Thoracic aorta (tissue), 2 donors: ENCODE measurements at regions not wholly inside any gene's neighbourhood (a gene's known extent, or its start where the extent isn't known, plus 50 kb on each side); places are given as distances from the start of the nearest gene placed in this dataset.

Experiments used
- ATAC-seq: fragments of 150-250 bp; one replicate; pipeline ENCODE4 v1.8.0; 2017; ENCODE audit warnings: low read depth; ENCODE audit not compliant: insufficient number of reproducible peaks, low FRiP score
- DNase-seq: peaks from one replicate; pipeline ENCODE4 v3.0.0-alpha.2; 2020; ENCODE audit warnings: low spot score
- H3K27ac ChIP-seq, 2 donors: fragments of 200-600 bp; sonication (generic); 1 replicate in 1 of 2; 2 replicates in 1 of 2; pipeline ENCODE4 v1.5.1; 2016; ENCODE audit warnings: mild to moderate bottlenecking in 2 of 2, moderate library complexity in 2 of 2
- H3K27me3 ChIP-seq: fragments of 200-600 bp; sonication (generic); replicated peaks from 2 replicates; pipeline ENCODE4 v1.6.0; 2016; ENCODE audit warnings: mild to moderate bottlenecking; ENCODE audit not compliant: insufficient read depth
- H3K36me3 ChIP-seq: fragments of 200-600 bp; sonication (generic); one replicate; pipeline ENCODE4 v1.5.1; 2016
- H3K4me1 ChIP-seq, 2 donors: fragments of 200-600 bp; sonication (generic); 1 replicate in 1 of 2; 2 replicates in 1 of 2; pipeline versions ENCODE4 v1.5.1 to v1.6.0; 2016; ENCODE audit warnings: low read depth in 2 of 2, mild to moderate bottlenecking in 1 of 2; ENCODE audit not compliant: control insufficient read depth in 1 of 2
- H3K4me3 ChIP-seq: fragments of 200-600 bp; sonication (generic); 2 replicates; pipeline ENCODE4 v1.5.1; 2016; ENCODE audit warnings: mild to moderate bottlenecking
- H3K9me3 ChIP-seq: fragments of 200-600 bp; sonication (generic); 2 replicates; pipeline ENCODE4 v1.5.1; 2016
- CTCF ChIP-seq: fragments of 200-600 bp; sonication (generic); IDR thresholded peaks from one replicate; pipeline ENCODE4 v1.5.1; 2019; ENCODE audit warnings: antibody characterized with exemption

- H3K36me3 ChIP-seq, result no peaks in the 10 kb centered on the region
- no peaks in the 10 kb centered on the region for H3K9me3 ChIP-seq
- no peak for TF ChIP-seq CTCF
- no peak overlapping the region for H3K27ac ChIP-seq
- ATAC-seq (no peak), DNase-seq (no peak)
- H3K27me3 ChIP-seq, result no peaks in the 10 kb centered on the region
- no peaks in the 10 kb centered on the region for H3K4me1 ChIP-seq
- H3K4me3 ChIP-seq, result no peak overlapping the region
These were observed 49.9 kb upstream of the ASPRV1 start for GRCh38 chr2:70011335-70011734.
